NCI-H2107 treated with DMSO at 0.1 percent for 48 hours (cell line): ENCODE measurements at regions not wholly inside any gene's neighbourhood (a gene's known extent, or its start where the extent isn't known, plus 50 kb on each side); places are given as distances from the start of the nearest gene placed in this dataset.
"Not testable (repeated sequence)": the region's sequence is repeated elsewhere in the genome, so short reads cannot be mapped to it uniquely, and the experiment has no call there.

ENCODE experiments used
- DNase-seq: peaks from one replicate; lab custom pipeline; 2025; ENCODE audit not compliant: unreplicated experiment; lab: John Stamatoyannopoulos, UW

DNA sequence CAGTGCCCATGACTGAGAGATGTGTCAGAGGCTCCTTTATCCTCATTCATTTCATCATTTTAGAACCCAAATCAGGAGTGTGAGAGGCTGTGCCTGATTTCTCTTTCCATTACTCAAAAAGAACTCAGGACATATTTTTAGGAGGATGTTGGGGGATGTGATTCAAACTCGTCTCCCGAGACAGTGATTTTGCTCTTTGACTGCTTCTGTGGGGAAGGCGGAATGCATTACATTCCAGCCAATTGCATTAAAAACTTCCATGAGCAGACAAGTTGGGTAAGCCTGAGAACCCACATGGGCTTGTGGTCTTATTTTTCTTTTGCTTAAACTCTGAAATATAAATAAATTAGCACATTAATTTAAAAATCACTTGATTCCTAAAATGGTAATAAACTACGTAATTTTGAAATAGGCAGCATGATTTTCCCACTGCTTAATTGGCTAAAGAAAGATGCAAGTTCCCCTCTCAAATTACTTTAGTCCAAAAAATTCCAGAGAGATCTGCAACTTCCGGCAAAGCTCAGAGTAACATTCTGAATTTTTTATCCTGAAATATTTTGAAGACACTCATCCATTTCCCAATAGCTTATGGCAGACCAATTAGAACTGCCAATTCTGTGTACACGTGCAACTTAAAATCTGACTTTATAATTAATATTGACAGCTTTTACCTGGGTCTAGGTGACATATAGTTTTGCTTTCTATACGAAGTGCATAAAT lies 185.6 kb downstream of the C7orf25 start:
- DNase-seq: no peak

DNA sequence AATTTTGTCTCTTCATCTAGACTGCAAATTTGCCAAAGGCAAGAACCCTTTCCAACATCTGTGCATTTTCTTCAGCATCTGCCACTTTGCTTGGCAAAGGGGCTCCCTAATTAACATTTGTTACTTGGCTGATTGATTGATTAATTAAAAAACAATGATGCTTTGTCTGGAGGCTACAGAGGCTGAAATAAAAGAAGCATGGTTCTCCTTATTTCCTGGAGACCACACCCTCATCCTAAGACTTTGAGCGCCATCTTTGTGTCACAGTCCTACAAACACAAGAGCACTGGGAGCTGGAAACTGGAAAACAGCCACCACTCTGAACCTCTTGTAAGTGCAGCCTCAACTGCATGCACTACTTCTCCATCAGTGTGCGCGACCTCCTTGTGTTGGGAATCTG lies 189.2 kb downstream of the C7orf25 start:
- DNase-seq: no peak

GRCh38 chr7:42722198-42722597 lies 189.7 kb downstream of the C7orf25 start:
- DNase-seq: no peak

GRCh38 chr7:42720991-42721796 lies 190.7 kb downstream of the C7orf25 start:
- no peak for DNase-seq

GRCh38 chr7:42720012-42720411 lies 191.9 kb downstream of the C7orf25 start:
- no peak for DNase-seq

DNA sequence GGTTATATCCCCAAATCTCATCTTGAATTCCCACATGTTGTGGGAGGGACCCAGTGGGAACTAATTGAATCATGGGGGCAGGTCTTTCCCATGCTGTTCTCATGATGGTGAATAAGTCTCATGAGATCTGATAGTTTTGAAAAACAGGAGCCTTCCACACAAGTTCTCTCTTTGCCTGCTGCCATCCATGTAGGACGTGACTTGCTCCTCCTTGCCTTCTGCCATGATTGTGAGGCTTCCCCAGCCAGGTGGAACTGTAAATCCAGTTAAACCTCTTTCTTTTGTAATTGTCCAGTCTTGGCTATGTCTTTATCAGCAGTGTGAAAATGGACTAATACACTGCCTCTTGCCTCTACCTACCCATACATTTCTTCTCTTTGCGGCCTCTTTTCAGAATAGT lies 193.4 kb downstream of the C7orf25 start:
- not testable (repeated sequence) for DNase-seq

- DNase-seq: no peak
Observed at GRCh38 chr7:42714356-42714755, 197.5 kb downstream of the C7orf25 start.

- no peak for DNase-seq
Observed at GRCh38 chr7:42709284-42709683, 202.6 kb downstream of the C7orf25 start.

GRCh38 chr7:42704710-42705109 lies 207.2 kb downstream of the C7orf25 start:
- DNase-seq: no peak

DNA sequence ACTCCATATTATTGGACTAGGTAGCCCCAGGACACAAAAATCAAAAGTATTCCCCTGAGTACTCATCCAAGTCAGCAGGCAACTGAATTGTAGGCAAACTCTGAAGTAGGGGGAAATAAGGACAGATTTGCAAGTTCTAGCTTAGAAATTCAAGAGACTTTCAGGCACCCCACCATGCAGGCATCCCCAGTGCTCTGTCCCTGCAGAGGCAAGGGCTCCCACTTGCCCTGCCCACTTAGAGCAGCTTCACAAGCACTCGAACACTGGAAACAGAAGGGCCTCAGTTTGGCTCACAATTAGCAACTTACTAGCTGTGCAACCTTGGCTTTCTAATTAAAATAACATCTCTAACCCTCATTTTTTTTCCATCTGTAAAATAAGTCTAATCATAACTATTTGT lies 209.2 kb downstream of the C7orf25 start:
- no peak for DNase-seq

DNA sequence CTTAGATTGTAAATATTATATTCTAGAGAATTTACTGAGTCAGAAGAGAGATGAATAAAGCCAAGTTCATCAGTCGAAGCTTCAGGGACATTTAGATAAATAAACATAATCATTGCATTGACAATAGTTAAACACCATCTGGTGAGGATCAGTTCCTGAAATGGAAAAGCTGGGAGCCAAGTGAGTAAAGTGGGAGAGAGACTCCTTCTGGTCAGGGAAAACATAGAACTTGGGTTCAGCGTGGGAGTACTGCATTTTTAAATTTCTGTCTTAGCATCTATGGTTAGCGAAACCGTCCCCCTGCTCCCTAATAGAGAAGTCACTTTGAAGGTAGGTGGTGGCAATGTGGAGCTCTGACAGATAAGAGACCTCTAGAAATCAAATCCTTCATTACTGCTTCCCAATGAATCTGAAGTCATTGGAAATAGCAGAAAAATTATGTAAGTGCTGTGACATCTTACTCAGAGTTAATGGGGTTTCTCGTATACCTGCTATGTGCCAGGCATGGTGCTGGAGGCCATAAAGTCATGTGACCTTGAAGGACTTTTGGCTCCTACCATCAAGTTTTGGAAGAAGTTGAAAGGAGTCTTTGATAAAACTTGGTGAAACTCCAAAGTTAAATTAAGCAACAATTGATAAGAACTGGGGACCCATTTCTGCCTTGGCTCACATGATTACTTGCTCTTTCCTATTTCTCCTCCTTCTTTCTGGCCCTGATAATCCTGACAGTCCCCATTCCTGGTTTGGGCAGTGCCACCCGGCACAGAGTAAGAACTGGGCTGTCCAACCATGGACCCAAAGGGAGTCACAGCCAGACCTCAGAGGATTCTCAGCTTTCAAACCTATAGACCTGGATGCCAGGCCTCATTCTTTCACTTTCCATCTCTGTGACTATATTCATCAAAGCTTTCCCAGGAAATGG lies 211.2 kb downstream of the C7orf25 start:
- DNase-seq: no peak

- no peak for DNase-seq
Observed at GRCh38 chr7:42699380-42700178, 212.3 kb downstream of the C7orf25 start.

- no peak for DNase-seq
Observed at GRCh38 chr7:42698600-42699374, 213.1 kb downstream of the C7orf25 start.

DNA sequence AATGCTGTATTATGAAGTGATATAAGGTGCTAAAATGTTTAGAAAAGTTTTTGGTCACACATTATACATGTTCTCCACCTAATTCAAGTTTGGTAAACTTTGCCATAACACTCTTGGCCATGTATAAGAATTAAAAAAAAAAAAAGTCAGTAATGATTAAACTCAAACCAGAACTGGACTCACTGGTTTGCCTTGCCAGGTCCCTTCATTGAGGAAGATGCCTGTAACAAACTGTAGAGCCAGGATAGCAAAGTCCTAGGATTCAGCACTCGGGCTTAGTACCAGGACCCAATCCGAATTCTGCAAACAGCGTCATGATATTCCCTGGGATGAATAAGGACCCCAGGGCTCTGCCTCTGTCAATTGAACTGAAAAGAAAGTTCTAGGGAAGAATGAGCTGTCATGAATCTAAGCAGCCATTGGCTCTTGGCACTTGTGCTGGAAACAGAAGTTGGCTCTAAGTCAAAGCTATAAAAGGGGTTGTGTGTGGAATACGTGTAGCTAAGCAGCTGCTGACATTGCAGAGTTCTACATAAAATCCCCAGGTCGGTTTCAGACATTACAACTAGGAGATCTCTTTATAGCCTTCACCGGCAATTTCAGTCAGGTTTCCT lies 216.9 kb downstream of the C7orf25 start:
- DNase-seq: no peak

- no peak for DNase-seq
Observed at GRCh38 chr7:42693722-42694121, 218.1 kb downstream of the C7orf25 start.

DNA sequence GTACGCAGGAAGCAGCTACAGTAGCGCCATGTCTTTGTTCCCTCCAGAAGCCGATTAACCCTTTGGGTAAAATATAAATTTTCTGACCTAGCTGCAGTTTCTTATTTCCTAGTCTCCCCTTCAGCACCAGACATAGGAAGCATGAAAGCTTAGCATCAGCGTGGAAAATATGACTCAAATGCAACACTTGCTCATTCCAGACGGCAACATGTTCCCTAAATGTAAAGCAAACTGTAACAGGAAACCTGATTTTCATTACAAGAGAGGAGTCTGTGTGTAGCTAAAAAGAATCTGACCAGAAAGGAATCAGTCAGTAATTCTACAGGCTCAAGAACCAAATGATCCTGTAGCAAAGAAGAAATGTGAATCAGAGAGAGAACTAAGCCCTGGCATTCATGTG lies 219.2 kb downstream of the C7orf25 start:
- DNase-seq: no peak

GRCh38 chr7:42690794-42691639 lies 220.9 kb downstream of the C7orf25 start:
- DNase-seq: no peak

GRCh38 chr7:42689626-42690025 lies 222.2 kb downstream of the C7orf25 start:
- DNase-seq: no peak

GRCh38 chr7:42688056-42688371 lies 223.9 kb downstream of the C7orf25 start:
- no peak for DNase-seq
